ENCODE measurements at regions not wholly inside any gene's neighbourhood (a gene's known extent, or its start where the extent isn't known, plus 50 kb on each side); places are given as distances from the start of the nearest gene placed in this dataset.

- no peak for TF ChIP-seq CTCF (conservative IDR thresholded peaks at IDR 0.05; ENCODE audit: low read length)
- no peak for TF ChIP-seq EZH2phosphoT487 (IDR thresholded peaks at IDR 0.05; ENCODE audit: borderline replicate concordance, low read depth, low read length)
These were observed 163.2 kb downstream of the EVX1 start for GRCh38 chr7:27405780-27406179.
